ENCODE measurements at regions not wholly inside any gene's neighbourhood (a gene's known extent, or its start where the extent isn't known, plus 50 kb on each side); places are given as distances from the start of the nearest gene placed in this dataset.
"Not testable (repeated sequence)": the region's sequence is repeated elsewhere in the genome, so short reads cannot be mapped to it uniquely, and the experiment has no call there.

- DNase-seq: no peak
Observed at GRCh38 chr12:126952096-126953007, 1314.6 kb upstream of the TMEM132C start.

DNA sequence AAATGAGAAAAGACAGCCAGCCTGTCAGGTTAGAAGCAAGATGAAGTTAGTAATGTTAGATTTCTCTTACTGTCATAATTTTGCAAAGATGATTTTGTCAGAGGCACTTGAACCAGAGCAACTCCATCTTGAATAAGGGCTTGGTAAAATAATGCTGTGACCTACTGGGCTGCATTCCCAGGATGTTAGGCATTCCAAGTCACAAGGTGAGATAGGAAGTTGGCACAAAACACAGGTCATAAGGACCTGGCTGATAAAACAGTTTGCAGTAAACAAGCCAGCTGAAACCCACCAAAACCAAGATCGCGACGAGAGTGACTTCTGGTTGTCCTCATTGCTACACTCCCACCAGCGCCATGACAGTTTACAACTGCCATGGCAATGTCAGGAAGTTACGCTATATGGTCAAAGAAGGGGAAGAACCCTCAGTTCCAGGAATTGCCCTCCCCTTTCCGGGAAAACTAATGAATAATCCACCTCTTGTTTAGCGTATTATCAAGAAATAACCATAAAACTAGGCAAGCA, 1313.5 kb upstream of the TMEM132C start:
- no peak for DNase-seq

- DNase-seq: no peak
Observed at GRCh38 chr12:126960221-126960620, 1306.7 kb upstream of the TMEM132C start.

DNA sequence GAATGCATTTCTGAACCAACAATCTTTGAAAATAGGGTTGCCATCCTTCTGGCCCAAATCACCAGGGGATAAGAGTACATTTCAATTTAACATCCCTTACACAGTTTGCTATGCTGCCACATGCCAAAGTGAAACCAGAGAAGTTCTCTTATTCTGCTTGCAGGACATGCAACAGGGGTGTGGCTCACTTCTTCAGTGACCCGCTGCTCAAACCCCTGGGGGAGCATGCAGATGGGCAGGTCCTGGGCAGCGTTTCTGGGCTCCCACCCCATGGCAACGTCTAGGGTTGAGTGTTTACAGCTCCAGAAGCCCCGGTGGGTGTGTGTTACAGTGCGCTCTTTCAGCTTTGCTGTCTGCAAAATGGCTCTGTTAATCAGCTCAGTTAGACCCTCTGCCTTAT, 1306.3 kb upstream of the TMEM132C start:
- DNase-seq: no peak

- no peak for DNase-seq
Observed at GRCh38 chr12:126963825-126964224, 1303.1 kb upstream of the TMEM132C start.

DNA sequence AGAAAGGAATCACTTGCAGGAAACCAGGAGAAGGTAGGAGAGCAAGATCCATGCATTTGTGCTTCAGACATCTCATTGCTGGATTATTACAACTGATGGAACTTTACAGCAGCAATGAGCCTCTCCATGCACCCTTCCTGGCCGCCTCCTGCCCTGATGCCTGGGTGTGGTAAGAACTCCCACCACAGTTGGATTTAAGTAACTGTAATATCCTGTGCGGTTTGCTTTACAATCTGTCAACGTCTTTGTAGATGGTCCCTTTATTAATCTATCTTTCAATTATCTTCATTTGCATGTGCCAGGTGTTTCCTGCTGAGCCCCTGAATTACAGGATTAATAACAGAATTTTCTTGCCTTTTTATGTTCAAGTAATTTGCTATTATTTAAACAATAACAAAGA, 1300.5 kb upstream of the TMEM132C start:
- DNase-seq: no peak

DNA sequence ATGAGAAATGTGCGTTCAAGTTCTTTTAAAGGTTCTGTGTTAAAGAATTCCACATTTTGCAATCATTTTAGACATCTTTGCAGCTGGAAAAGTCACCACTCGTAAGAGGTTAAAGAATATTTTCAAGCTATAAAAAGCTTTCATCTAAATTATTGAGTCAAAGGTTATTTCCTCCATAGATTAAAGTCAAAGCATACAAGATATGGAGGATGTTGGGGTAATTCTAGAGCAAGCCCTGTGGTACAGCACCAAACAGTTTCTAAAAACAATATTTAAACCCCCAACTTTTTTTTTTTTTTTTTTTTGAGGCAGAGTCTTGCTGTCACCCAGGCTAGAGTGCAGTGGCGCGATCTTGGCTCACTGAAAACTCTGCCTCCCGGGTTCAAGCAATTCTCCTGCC, 1299.8 kb upstream of the TMEM132C start:
- no peak for DNase-seq

- DNase-seq: no peak
Observed at GRCh38 chr12:126974779-126975178, 1292.2 kb upstream of the TMEM132C start.

DNA sequence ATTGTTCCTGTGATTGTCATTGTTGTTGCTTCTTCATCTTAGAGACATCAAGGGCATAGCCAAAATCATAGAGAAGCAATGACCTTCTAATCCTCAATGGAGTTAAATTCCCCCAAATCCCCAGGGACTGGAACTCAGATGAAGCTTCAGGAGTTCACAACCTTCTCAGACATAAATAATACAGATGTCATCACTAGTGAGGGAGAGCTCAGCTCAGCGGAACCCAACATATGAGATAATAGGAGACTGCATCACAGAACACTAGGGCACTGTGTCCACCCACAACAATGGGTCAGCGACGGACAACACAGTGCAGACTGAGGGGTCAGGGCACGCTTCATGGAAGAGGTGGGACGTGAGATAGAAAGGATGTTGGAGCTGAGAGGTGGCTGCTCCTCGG, 1290.4 kb upstream of the TMEM132C start:
- DNase-seq: no peak

GRCh38 chr12:126979564-126979963, 1287.4 kb upstream of the TMEM132C start:
- not testable (repeated sequence) for DNase-seq

DNA sequence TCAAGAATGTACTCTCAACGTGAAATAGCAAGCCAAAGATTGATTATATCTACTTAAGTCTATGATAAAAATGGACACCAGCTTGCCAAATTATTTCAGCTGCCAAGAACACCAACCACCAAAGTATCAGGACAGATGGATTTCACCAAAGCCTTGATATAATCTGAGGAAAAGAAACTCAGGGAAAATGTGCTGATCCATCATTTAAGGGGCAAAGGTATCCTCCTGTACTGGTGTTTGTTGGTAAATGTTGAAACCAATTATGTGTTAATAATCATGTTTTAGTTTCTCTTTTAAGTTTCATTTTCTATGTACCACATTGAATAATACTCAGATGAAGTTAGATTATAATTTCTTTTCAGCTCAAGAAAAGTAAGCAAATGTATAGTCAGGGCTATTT, 1284.3 kb upstream of the TMEM132C start:
- DNase-seq: no peak

- not testable (repeated sequence) for DNase-seq
Observed at GRCh38 chr12:126983735-126984134, 1283.2 kb upstream of the TMEM132C start.

GRCh38 chr12:126985663-126986062, 1281.3 kb upstream of the TMEM132C start:
- not testable (repeated sequence) for DNase-seq

GRCh38 chr12:126989532-126989931, 1277.4 kb upstream of the TMEM132C start:
- DNase-seq: no peak

- DNase-seq: no peak
Observed at GRCh38 chr12:126993898-126994297, 1273.1 kb upstream of the TMEM132C start.

DNA sequence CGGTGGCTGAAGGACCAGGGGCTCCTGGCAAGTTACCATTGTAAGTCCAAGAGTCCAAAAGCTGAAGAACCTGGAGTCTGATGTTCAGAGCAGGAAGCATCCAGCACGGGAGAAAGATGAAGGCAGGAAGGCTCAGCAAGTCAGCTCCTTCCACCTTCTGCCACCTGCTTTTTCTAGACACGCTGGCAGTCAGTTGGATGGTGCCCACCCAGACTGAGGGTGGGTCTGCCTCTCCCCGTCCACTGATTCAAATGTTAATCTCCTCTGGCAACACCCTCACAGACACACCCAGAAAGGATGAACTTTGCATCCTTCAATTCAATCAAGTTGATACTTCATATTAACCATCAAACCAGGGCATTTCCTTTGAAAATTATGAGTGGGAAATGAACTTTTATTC, 1272.4 kb upstream of the TMEM132C start:
- DNase-seq: no peak

DNA sequence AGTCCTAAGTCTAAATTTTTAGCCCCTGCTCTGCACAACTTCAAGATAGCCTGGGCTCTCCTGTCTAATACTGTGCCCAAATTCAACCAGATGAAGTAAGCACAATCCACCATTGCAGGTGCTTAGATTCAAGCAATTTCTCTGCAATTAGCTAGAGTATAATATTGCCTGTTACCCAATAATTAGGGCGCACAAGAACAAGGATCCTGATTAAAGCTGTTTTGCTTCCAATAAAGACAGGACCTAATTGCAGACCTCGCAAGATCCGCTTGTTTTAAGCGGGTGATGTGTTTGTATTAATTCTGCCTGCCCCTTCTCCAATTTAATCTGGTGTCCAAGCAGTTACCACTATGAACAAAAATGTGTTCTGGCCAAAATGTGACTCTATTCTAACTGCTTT, 1268.9 kb upstream of the TMEM132C start:
- no peak for DNase-seq

DNA sequence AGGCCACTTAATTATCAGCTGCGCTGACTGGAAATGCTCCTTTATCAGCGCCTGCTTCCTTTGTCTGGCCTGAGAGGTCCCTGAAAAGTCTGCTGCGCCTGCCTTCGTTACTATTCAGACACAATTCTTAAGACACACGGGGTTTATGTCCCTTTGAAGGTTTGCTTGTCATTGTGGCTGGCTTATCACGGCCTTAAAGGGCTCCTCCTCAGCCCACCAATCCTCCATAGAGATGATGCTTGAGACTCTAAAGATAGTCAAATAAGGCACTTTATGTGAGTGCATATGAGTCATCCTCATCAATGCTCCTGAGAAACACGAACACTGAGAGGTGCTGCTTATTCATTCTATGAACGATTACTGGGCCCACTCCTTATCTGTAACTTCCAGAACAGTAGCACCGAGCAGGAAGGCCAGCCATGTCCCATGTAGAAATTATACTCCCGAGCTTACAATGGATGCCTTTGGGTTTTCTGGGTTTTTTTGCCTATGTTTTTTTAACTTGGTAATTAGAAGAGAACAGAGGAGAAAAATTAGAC, 1268.2 kb upstream of the TMEM132C start:
- DNase-seq: no peak

- no peak for DNase-seq
Observed at GRCh38 chr12:126999352-126999751, 1267.6 kb upstream of the TMEM132C start.

DNA sequence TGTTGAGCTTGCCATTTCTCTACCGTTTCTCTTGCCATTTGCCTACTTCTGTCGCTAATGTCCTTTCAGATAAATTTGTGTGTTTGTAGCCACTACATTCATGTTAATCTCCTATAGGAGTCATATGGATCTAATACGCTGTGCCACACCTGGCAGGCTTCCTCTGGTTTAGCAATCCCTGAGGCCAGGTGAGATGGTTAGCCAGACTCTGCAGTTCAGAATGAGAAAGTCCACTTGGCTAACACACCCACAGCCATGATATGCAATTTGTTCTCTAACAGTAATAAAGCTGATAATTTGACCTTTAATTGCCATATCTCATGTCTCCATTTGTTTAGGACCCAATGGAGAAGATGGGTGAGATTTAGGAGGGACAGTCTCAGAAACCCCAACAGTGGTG, 1261.6 kb upstream of the TMEM132C start:
- no peak for DNase-seq

- no peak for DNase-seq
Observed at GRCh38 chr12:127006972-127007371, 1260.0 kb upstream of the TMEM132C start.

DNA sequence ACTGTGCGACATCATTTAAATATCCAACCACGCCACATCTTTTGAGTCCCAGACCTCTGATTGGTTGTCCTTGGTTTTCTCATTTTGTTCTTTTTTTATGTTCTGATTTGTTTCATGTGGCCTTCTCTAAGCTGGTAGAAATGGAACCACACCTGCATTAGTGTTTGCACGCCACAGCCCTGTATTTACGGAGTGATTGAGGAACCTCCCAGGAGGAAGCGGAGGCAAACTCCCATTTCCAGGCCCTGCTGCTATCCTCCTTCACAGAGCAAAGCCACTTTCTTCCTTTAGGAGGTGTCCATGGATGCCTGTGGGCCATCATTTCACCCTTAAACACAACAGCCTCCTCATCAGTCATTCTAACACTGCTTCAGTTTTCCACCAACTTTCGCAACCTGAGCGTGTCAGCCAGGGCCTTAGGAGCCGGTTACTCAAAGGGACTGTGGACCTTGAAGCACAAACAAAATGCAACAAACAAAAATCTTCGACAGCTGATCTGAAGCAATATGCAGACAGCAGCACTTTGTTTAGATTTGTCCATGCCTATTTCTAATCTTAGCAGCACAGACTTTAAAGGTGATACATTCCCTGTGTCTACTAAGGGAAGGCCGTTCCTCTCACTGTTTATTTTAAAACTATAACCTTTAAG, 1258.1 kb upstream of the TMEM132C start:
- DNase-seq: no peak

GRCh38 chr12:127012109-127012508, 1254.9 kb upstream of the TMEM132C start:
- DNase-seq: no peak

GRCh38 chr12:127013197-127013596, 1253.8 kb upstream of the TMEM132C start:
- DNase-seq: no peak

Measured in Kasumi-1 (cell line).